GM23338 (cell line): ENCODE measurements at regions not wholly inside any gene's neighbourhood (a gene's known extent, or its start where the extent isn't known, plus 50 kb on each side); places are given as distances from the start of the nearest gene placed in this dataset.
"Not testable (repeated sequence)": the region's sequence is repeated elsewhere in the genome, so short reads cannot be mapped to it uniquely, and the experiment has no call there.

Source experiments
- ATAC-seq: fragments of 200-7000 bp; cut with Tn5 transposase; 3 replicates; pipeline ENCODE4 v1.9.1; 2020
- DNase-seq: peaks from one replicate; pipeline ENCODE4 v3.0.0-alpha.2; 2015; ENCODE audit warnings: low spot score
- H2AFZ ChIP-seq: fragments of 200-600 bp; sonication (generic); 2 replicates; pipeline ENCODE4 v1.8.0; 2016; ENCODE audit warnings: antibody characterized with exemption, mild to moderate bottlenecking, moderate library complexity
- H3F3A ChIP-seq: fragments of 200-600 bp; sonication (generic); replicated peaks from 2 replicates; pipeline ENCODE4 v1.8.0; 2017; ENCODE audit warnings: antibody characterized with exemption, mixed run types, low read depth
- H3K27ac ChIP-seq: fragments of 200-600 bp; sonication (generic); 2 replicates; pipeline ENCODE4 v1.6.1; 2016; ENCODE audit warnings: low read depth
- H3K27me3 ChIP-seq: fragments of 200-600 bp; sonication (generic); 2 replicates; pipeline ENCODE4 v1.8.0; 2016; ENCODE audit warnings: mild to moderate bottlenecking, mixed run types, moderate library complexity; ENCODE audit not compliant: insufficient read depth
- H3K36me3 ChIP-seq: fragments of 200-600 bp; sonication (generic); 2 replicates; pipeline ENCODE4 v1.8.0; 2016; ENCODE audit warnings: mild to moderate bottlenecking; ENCODE audit not compliant: insufficient read depth
- H3K4me1 ChIP-seq: fragments of 200-600 bp; sonication (generic); 2 replicates; pipeline ENCODE4 v1.8.0; 2016; ENCODE audit warnings: mild to moderate bottlenecking, moderate library complexity; ENCODE audit not compliant: insufficient read depth
- H3K4me2 ChIP-seq: fragments of 200-600 bp; sonication (generic); 2 replicates; pipeline ENCODE4 v1.7.1; 2017; ENCODE audit warnings: mixed run types
- H3K4me3 ChIP-seq: fragments of 200-600 bp; sonication (generic); 2 replicates; pipeline ENCODE4 v1.6.1; 2016; ENCODE audit warnings: mixed run types
- H3K79me2 ChIP-seq: fragments of 200-600 bp; sonication (generic); replicated peaks from 2 replicates; pipeline ENCODE4 v1.8.0; 2017; ENCODE audit warnings: mild to moderate bottlenecking; ENCODE audit not compliant: insufficient read depth
- H3K9me2 ChIP-seq: fragments of 200-600 bp; sonication (generic); 2 replicates; pipeline ENCODE4 v1.8.0; 2017; ENCODE audit not compliant: insufficient read depth
- H4K20me1 ChIP-seq: fragments of 200-600 bp; sonication (generic); replicated peaks from 2 replicates; pipeline ENCODE4 v1.8.0; 2017; ENCODE audit warnings: mild to moderate bottlenecking; ENCODE audit not compliant: insufficient read depth
- H3K27ac Mint-ChIP-seq: 2 replicates; pipeline ENCODE4 v1.8.0; 2020; ENCODE audit warnings: inconsistent platforms, mild to moderate bottlenecking, moderate library complexity, mixed read lengths
- H3K27me3 Mint-ChIP-seq: 3 replicates; pipeline ENCODE4 v1.8.0; 2022; ENCODE audit warnings: low read depth, mild to moderate bottlenecking, moderate library complexity, mixed read lengths, inconsistent platforms; ENCODE audit not compliant: insufficient read depth, poor library complexity
- H3K36me3 Mint-ChIP-seq: 3 replicates; pipeline ENCODE4 v1.8.0; 2021; ENCODE audit warnings: low read depth, mild to moderate bottlenecking, inconsistent platforms, moderate library complexity, mixed read lengths
- H3K4me1 Mint-ChIP-seq: 3 replicates; pipeline ENCODE4 v1.8.0; 2020; ENCODE audit warnings: mild to moderate bottlenecking, inconsistent platforms, mixed read lengths
- H3K4me3 Mint-ChIP-seq: 3 replicates; pipeline ENCODE4 v1.8.0; 2021; ENCODE audit warnings: moderate library complexity, mild to moderate bottlenecking, inconsistent platforms, mixed read lengths
- H3K9me3 Mint-ChIP-seq: 3 replicates; pipeline ENCODE4 v1.8.0; 2020; ENCODE audit warnings: moderate library complexity, mild to moderate bottlenecking, inconsistent platforms, mixed read lengths
- ETS1 ChIP-seq: IDR thresholded peaks from 2 replicates; pipeline ENCODE4 v1.6.1; 2016; ENCODE audit warnings: antibody characterized with exemption
- ZNF331 ChIP-seq: fragments of 250-450 bp; sonication (Bioruptor Pico); IDR thresholded peaks from 2 replicates; pipeline ENCODE4 v1.5.0; 2020; ENCODE audit warnings: low read depth, mild to moderate bottlenecking, moderate library complexity
- ZNF462 ChIP-seq: fragments of 250-450 bp; sonication (Bioruptor Pico); IDR thresholded peaks from 2 replicates; pipeline ENCODE4 v1.5.0; 2020; ENCODE audit warnings: mild to moderate bottlenecking, moderate library complexity

- no peak for TF ChIP-seq ZNF462 (CRISPR knock-in tag)
These were observed 123.9 kb upstream of the RXFP1 start (continued) for GRCh38 chr4:158397781-158398180.

GRCh38 chr4:158407961-158408360 is 113.7 kb upstream of the RXFP1 start:
- H3K27ac ChIP-seq, ATAC-seq, H3K9me2 ChIP-seq, H3K36me3 ChIP-seq, H3K27ac Mint-ChIP-seq, H4K20me1 ChIP-seq, H3F3A ChIP-seq, H3K27me3 ChIP-seq, H3K4me3 ChIP-seq, H3K9me3 Mint-ChIP-seq, H3K36me3 Mint-ChIP-seq, H3K27me3 Mint-ChIP-seq, H3K4me1 ChIP-seq, H3K79me2 ChIP-seq, H2AFZ ChIP-seq, H3K4me3 Mint-ChIP-seq, H3K4me2 ChIP-seq, H3K4me1 Mint-ChIP-seq, DNase-seq: not testable (repeated sequence)

- Histone ChIP-seq H3K4me2 (no peak overlapping the region), H3K27me3 (no peaks in the 10 kb centered on the region), H3K4me1 (no peaks in the 10 kb centered on the region), H2AFZ (no peak overlapping the region), H3K79me2 (no peaks in the 10 kb centered on the region), H3F3A (no peaks in the 10 kb centered on the region), H3K27ac (no peak overlapping the region), H3K9me2 (no peaks in the 10 kb centered on the region), H3K36me3 (no peaks in the 10 kb centered on the region), H4K20me1 (no peaks in the 10 kb centered on the region), H3K4me3 (no peak overlapping the region)
- DNase-seq (peak; percentile 21), ATAC-seq (no peak)
- no peak overlapping the region for H3K4me3 Mint-ChIP-seq
- H3K4me1 Mint-ChIP-seq: peaks cover 2% of the 10 kb centered on the region; the same call in 1 of the 3 replicates
- no peaks in the 10 kb centered on the region for H3K36me3 Mint-ChIP-seq
- no peaks in the 10 kb centered on the region for H3K27me3 Mint-ChIP-seq
- H3K27ac Mint-ChIP-seq: no peak overlapping the region
- H3K9me3 Mint-ChIP-seq: peaks cover 3% of the 10 kb centered on the region; the same call in 1 of the 3 replicates
- TF ChIP-seq ETS1 (no peak), ZNF331 (CRISPR knock-in tag) (no peak), ZNF462 (CRISPR knock-in tag) (no peak)
These were observed 111.4 kb upstream of the RXFP1 start for GRCh38 chr4:158410272-158410671.
